ENCODE measurements at regions not wholly inside any gene's neighbourhood (a gene's known extent, or its start where the extent isn't known, plus 50 kb on each side); places are given as distances from the start of the nearest gene placed in this dataset.

DNA sequence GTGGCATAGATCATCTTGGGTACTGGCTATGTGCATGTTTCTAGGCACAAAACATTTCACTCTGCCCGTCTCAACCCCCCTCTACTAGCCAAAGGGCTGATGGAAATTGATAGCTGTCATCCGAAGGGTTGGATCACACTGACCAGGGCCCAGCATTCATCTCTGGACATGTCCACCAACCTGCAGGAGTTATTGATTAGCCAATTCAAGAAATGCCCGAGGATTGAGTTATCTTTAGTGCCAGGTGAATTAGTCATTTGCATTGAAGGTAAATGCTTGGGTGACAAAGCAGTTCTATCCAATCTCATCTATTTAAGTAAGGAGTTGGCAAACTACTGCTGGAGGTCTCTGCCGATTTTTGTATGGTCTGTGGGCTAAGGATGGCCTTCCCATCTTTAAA is 80.1 kb downstream of the CD164 start:
- no peak overlapping the region for H3K4me3 ChIP-seq (ENCODE audit: low read length)
- H3K36me3 ChIP-seq (ENCODE audit: insufficient read depth, low read length) = no peaks in the 10 kb centered on the region
- H3K9me3 ChIP-seq (ENCODE audit: low read length) = no peaks in the 10 kb centered on the region
- TF ChIP-seq SMC3 (conservative IDR thresholded peaks at IDR 0.05; ENCODE audit: poor library complexity) (no peak), RAD21 (conservative IDR thresholded peaks at IDR 0.05) (no peak), POLR2AphosphoS5 (IDR thresholded peaks at IDR 0.05) (no peak), TAF1 (IDR thresholded peaks at IDR 0.05; ENCODE audit: low read depth) (no peak), MXI1 (conservative IDR thresholded peaks at IDR 0.05; ENCODE audit: poor library complexity, severe bottlenecking) (no peak), EZH2 (IDR thresholded peaks at IDR 0.05; ENCODE audit: borderline replicate concordance, insufficient read depth, low read length, poor library complexity, severe bottlenecking) (no peak), EP300 (conservative IDR thresholded peaks at IDR 0.05; ENCODE audit: poor library complexity, severe bottlenecking) (no peak)
- TF ChIP-seq, protein P1, sequence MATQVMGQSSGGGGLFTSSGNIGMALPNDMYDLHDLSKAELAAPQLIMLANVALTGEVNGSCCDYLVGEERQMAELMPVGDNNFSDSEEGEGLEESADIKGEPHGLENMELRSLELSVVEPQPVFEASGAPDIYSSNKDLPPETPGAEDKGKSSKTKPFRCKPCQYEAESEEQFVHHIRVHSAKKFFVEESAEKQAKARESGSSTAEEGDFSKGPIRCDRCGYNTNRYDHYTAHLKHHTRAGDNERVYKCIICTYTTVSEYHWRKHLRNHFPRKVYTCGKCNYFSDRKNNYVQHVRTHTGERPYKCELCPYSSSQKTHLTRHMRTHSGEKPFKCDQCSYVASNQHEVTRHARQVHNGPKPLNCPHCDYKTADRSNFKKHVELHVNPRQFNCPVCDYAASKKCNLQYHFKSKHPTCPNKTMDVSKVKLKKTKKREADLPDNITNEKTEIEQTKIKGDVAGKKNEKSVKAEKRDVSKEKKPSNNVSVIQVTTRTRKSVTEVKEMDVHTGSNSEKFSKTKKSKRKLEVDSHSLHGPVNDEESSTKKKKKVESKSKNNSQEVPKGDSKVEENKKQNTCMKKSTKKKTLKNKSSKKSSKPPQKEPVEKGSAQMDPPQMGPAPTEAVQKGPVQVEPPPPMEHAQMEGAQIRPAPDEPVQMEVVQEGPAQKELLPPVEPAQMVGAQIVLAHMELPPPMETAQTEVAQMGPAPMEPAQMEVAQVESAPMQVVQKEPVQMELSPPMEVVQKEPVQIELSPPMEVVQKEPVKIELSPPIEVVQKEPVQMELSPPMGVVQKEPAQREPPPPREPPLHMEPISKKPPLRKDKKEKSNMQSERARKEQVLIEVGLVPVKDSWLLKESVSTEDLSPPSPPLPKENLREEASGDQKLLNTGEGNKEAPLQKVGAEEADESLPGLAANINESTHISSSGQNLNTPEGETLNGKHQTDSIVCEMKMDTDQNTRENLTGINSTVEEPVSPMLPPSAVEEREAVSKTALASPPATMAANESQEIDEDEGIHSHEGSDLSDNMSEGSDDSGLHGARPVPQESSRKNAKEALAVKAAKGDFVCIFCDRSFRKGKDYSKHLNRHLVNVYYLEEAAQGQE (IDR thresholded peaks at IDR 0.05; ENCODE audit: borderline replicate concordance) = no peak
- TF ChIP-seq, protein P2, sequence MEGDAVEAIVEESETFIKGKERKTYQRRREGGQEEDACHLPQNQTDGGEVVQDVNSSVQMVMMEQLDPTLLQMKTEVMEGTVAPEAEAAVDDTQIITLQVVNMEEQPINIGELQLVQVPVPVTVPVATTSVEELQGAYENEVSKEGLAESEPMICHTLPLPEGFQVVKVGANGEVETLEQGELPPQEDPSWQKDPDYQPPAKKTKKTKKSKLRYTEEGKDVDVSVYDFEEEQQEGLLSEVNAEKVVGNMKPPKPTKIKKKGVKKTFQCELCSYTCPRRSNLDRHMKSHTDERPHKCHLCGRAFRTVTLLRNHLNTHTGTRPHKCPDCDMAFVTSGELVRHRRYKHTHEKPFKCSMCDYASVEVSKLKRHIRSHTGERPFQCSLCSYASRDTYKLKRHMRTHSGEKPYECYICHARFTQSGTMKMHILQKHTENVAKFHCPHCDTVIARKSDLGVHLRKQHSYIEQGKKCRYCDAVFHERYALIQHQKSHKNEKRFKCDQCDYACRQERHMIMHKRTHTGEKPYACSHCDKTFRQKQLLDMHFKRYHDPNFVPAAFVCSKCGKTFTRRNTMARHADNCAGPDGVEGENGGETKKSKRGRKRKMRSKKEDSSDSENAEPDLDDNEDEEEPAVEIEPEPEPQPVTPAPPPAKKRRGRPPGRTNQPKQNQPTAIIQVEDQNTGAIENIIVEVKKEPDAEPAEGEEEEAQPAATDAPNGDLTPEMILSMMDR (IDR thresholded peaks at IDR 0.05; ENCODE audit: poor library complexity, severe bottlenecking) = no peak
- H2AFZ ChIP-seq (ENCODE audit: low read depth, low read length) = no peak overlapping the region
- H3K79me2 ChIP-seq (replicated peaks; ENCODE audit: insufficient read depth, low read length) = no peaks in the 10 kb centered on the region
- no peak overlapping the region for H3K4me2 ChIP-seq (ENCODE audit: low read length)
- no peak overlapping the region for H3K9ac ChIP-seq (ENCODE audit: low read length)
- H3K27ac ChIP-seq (ENCODE audit: low read length) = no peak overlapping the region
- H3K27me3 ChIP-seq (ENCODE audit: insufficient read depth, low read depth, low read length) = no peaks in the 10 kb centered on the region
- H4K20me1 ChIP-seq (ENCODE audit: insufficient read depth) = no peaks in the 10 kb centered on the region
- H3F3A ChIP-seq (ENCODE audit: insufficient read depth, low read length, poor library complexity, severe bottlenecking) = no peaks in the 10 kb centered on the region
- H3K9me2 ChIP-seq (ENCODE audit: insufficient read depth, low read length) = no peaks in the 10 kb centered on the region

DNA sequence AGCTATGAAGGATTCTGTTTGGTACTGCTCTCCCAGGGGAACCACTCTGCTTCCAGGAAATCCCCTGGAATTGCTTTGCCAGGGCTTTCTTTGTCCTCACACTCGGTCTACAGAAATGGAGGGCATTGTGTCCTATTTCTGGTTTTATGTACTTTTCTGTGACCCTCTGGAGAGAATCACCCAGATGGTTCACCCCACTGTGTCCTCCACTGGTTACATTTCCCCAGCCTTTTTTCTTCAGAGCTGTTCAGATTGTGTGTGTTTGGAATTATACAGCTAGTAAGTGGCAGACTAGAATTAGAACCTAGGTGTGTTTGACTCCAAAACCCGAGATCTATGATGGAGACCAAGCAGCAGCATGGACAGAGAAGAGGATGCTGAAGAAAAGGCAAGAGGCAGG is 80.8 kb downstream of the CD164 start:
- Histone ChIP-seq H3K36me3 (ENCODE audit: insufficient read depth, low read length) (no peaks in the 10 kb centered on the region), H3K9me3 (ENCODE audit: low read length) (no peaks in the 10 kb centered on the region), H3K27ac (ENCODE audit: low read length) (no peak overlapping the region), H2AFZ (ENCODE audit: low read depth, low read length) (no peak overlapping the region), H3K79me2 (replicated peaks; ENCODE audit: insufficient read depth, low read length) (no peaks in the 10 kb centered on the region), H3K4me2 (ENCODE audit: low read length) (no peak overlapping the region), H3K4me3 (ENCODE audit: low read length) (no peak overlapping the region), H3K27me3 (ENCODE audit: insufficient read depth, low read depth, low read length) (no peaks in the 10 kb centered on the region), H3K9ac (ENCODE audit: low read length) (no peak overlapping the region), H4K20me1 (ENCODE audit: insufficient read depth) (no peaks in the 10 kb centered on the region), H3K9me2 (ENCODE audit: insufficient read depth, low read length) (no peaks in the 10 kb centered on the region), H3F3A (ENCODE audit: insufficient read depth, low read length, poor library complexity, severe bottlenecking) (no peaks in the 10 kb centered on the region)
- no peak for TF ChIP-seq RAD21 (conservative IDR thresholded peaks at IDR 0.05)
- TF ChIP-seq, protein P2 (IDR thresholded peaks at IDR 0.05; ENCODE audit: poor library complexity, severe bottlenecking) = no peak
- TF ChIP-seq MXI1 (conservative IDR thresholded peaks at IDR 0.05; ENCODE audit: poor library complexity, severe bottlenecking) = no peak
- TF ChIP-seq TAF1 (IDR thresholded peaks at IDR 0.05; ENCODE audit: low read depth) = no peak
- TF ChIP-seq EP300 (conservative IDR thresholded peaks at IDR 0.05; ENCODE audit: poor library complexity, severe bottlenecking) = no peak
- TF ChIP-seq SMC3 (conservative IDR thresholded peaks at IDR 0.05; ENCODE audit: poor library complexity) = no peak
- no peak for TF ChIP-seq EZH2 (IDR thresholded peaks at IDR 0.05; ENCODE audit: borderline replicate concordance, insufficient read depth, low read length, poor library complexity, severe bottlenecking)
- TF ChIP-seq, protein P1 (IDR thresholded peaks at IDR 0.05; ENCODE audit: borderline replicate concordance) = no peak
- no peak for TF ChIP-seq POLR2AphosphoS5 (IDR thresholded peaks at IDR 0.05)

All from neural cell (in vitro differentiated cells).